Stimulated activated effector memory CD8-positive, alpha-beta T cell treated with anti-CD3 and anti-CD28 coated beads, Interleukin-12 subunit alpha, Interleukin-12 subunit beta, amount 100 ng/mL, for 72 hours (primary cell): ENCODE measurements at regions not wholly inside any gene's neighbourhood (a gene's known extent, or its start where the extent isn't known, plus 50 kb on each side); places are given as distances from the start of the nearest gene placed in this dataset.
"Not testable (repeated sequence)": the region's sequence is repeated elsewhere in the genome, so short reads cannot be mapped to it uniquely, and the experiment has no call there.

Source experiments
- ATAC-seq: fragments of 150-1000 bp; cut with Tn5 transposase; 2 replicates; pipeline ENCODE4 v1.10.0; 2021
- DNase-seq, 2 donors: peaks; one replicate each; pipeline ENCODE4 v3.0.0; 2021 to 2022; ENCODE audit warnings: low spot score in 2 of 2
- H3K27ac Mint-ChIP-seq: one replicate; pipeline ENCODE4 v1.8.0; 2022; ENCODE audit warnings: mild to moderate bottlenecking, mixed read lengths
- H3K36me3 Mint-ChIP-seq: one replicate; pipeline ENCODE4 v1.8.0; 2022; ENCODE audit warnings: mild to moderate bottlenecking, mixed read lengths
- H3K4me1 Mint-ChIP-seq: one replicate; pipeline ENCODE4 v1.8.0; 2022; ENCODE audit warnings: mixed read lengths
- H3K4me3 Mint-ChIP-seq: one replicate; pipeline ENCODE4 v1.8.0; 2022; ENCODE audit warnings: mild to moderate bottlenecking, mixed read lengths
- H3K9me3 Mint-ChIP-seq: one replicate; pipeline ENCODE4 v1.8.0; 2022; ENCODE audit warnings: mixed read lengths

DNA sequence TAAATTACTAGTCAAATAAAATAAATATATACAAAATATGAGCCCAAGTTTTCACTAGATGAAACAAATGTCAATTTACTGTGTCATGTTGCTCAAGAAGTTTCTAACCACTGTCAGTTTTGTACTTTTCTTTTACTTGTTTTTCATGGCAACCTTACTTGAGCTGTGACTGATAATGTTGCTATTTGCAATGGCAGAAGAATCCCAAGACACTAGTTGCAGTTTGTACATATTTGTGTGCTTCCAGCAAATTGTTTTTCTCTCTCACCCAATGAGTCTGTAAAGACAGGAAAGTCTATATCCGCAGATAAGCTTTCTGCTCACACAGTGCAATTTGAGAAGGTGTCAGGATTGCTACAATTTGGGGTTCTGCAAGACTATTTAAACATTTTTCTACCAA is 338.6 kb upstream of the PCSK5 start:
- ATAC-seq: no peak

DNA sequence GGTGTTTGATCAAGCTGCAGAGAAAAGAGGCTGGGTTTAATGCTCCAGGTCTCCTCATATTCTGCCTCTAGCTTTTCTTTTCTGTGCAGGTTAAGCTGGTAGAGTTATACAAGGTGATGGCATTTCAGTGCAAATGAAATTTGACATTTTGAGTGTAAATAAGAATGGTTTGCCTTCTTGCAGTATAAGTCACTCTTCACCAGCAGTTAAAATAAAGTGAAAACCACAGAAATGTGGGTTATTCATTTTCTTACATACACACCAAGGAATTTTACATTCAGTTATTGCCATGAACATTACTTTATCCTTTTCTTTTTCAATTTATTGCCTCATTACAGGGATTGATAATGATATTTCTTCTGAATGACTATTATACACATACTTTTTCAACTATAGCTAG is 337.5 kb upstream of the PCSK5 start:
- H3K27ac Mint-ChIP-seq: no peak overlapping the region
- ATAC-seq: no peak
- H3K9me3 Mint-ChIP-seq: peaks cover 6% of the 10 kb centered on the region
- no peaks in the 10 kb centered on the region for H3K36me3 Mint-ChIP-seq
- DNase-seq: no peak
- no peaks in the 10 kb centered on the region for H3K4me1 Mint-ChIP-seq
- no peak overlapping the region for H3K4me3 Mint-ChIP-seq

More for the DNA sequence above, 338.6 kb upstream of the PCSK5 start:
- Mint-ChIP-seq H3K27ac (no peak overlapping the region), H3K9me3 (peaks cover 5% of the 10 kb centered on the region), H3K4me3 (no peak overlapping the region), H3K4me1 (no peaks in the 10 kb centered on the region), H3K36me3 (no peaks in the 10 kb centered on the region)
- DNase-seq: no peak

DNA sequence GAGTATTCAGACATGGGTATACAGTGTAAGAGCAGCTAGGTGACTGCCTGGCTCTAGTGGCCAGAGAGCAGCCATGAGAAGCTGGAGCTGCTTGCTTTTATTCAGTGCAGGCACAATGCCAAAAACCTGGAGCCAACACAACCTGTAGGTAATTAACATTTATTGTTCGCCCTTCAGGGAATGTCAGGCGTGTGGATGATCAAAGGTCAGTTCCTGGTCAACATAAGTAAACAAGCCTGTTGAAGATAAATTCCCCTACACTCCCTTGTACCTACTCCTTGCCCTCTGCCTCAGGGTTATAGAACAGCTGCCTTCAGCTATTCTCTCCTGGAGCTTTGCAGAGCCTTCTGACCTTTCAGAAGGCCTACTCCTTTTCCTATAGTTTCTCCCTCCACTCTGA is 323.7 kb upstream of the PCSK5 start:
- not testable (repeated sequence) for H3K4me3 Mint-ChIP-seq, ATAC-seq

GRCh38 chr9:75570538-75570937 is 319.9 kb upstream of the PCSK5 start:
- Mint-ChIP-seq H3K36me3 (no peaks in the 10 kb centered on the region), H3K4me3 (no peak overlapping the region), H3K27ac (no peak overlapping the region), H3K9me3 (peaks cover 10% of the 10 kb centered on the region), H3K4me1 (no peaks in the 10 kb centered on the region)
- DNase-seq (no peak), ATAC-seq (no peak)

More for the DNA sequence above, 323.7 kb upstream of the PCSK5 start:
- not testable (repeated sequence) for H3K9me3 Mint-ChIP-seq, H3K4me1 Mint-ChIP-seq, H3K36me3 Mint-ChIP-seq, DNase-seq, H3K27ac Mint-ChIP-seq

DNA sequence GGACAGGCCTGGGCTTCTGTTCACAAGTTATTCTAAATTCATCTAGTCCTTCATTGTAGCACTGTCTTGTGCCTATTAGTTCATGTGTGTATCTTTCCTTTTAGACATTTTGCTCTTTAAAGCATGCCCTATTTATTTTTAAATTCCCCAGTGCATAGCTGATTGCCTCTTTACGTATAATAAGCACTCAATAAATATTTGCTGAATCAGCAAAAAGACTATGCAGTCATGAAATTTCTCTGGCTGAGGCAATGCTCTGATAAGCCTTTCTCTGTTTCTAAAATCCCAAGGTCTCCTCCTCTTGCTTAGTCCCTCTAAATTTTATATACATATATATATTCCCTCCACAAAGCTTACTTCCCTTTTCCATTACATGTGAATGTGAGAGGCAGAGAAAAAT is 315.9 kb upstream of the PCSK5 start:
- DNase-seq: no peak
- Mint-ChIP-seq H3K36me3 (no peaks in the 10 kb centered on the region), H3K9me3 (peaks cover 12% of the 10 kb centered on the region), H3K27ac (no peak overlapping the region), H3K4me1 (no peaks in the 10 kb centered on the region), H3K4me3 (no peak overlapping the region)
- ATAC-seq: no peak

DNA sequence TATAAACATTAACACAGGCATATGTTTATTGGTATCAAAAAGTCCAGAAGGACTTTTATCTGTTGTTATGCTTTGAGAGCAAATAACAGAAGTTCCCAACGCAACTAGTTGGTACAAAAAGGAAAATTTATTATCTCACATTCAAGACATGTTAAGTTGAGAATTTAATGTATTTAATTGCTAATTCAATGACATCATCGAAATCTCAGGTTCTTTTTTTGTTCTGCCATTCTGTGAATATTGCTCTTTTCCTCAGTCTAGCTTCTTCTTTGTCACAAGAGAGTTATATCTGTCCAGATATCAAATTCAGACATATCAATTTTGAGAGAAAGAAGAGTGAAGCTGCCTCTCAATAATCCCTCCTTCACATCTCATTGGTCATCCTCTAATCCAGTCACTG is 307.6 kb upstream of the PCSK5 start:
- H3K4me3 Mint-ChIP-seq: no peak overlapping the region
- H3K36me3 Mint-ChIP-seq: no peaks in the 10 kb centered on the region
- no peak for DNase-seq
- no peak for ATAC-seq
- H3K4me1 Mint-ChIP-seq: no peaks in the 10 kb centered on the region
- H3K9me3 Mint-ChIP-seq: peaks cover 7% of the 10 kb centered on the region
- H3K27ac Mint-ChIP-seq: no peak overlapping the region

DNA sequence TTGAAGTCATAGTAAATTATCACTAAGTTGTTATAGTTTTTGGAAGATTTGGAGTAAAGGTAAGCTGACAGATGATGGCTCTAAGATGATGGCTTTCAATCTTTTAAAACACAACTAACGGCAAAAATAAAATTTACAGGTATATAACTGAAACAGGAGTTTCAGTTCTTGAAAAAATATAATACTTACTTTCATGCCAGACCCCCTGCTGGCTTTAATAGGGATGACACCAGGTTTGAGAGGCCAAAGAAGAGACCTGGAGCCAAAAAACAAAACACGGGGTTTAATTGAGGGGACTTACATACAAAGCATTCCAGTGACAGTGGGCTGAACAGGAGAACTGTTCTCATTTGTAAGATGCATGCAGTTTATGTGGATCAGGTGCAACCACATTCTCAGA is 301.7 kb upstream of the PCSK5 start:
- Mint-ChIP-seq H3K36me3 (no peaks in the 10 kb centered on the region), H3K9me3 (peaks cover 3% of the 10 kb centered on the region), H3K4me3 (no peak overlapping the region), H3K27ac (no peak overlapping the region), H3K4me1 (no peaks in the 10 kb centered on the region)
- no peak for DNase-seq
- no peak for ATAC-seq

GRCh38 chr9:75589497-75589896 is 301.0 kb upstream of the PCSK5 start:
- no peak overlapping the region for H3K27ac Mint-ChIP-seq
- no peaks in the 10 kb centered on the region for H3K4me1 Mint-ChIP-seq
- H3K9me3 Mint-ChIP-seq: peaks cover 3% of the 10 kb centered on the region
- DNase-seq: no peak
- no peak overlapping the region for H3K4me3 Mint-ChIP-seq
- no peaks in the 10 kb centered on the region for H3K36me3 Mint-ChIP-seq
- no peak for ATAC-seq

DNA sequence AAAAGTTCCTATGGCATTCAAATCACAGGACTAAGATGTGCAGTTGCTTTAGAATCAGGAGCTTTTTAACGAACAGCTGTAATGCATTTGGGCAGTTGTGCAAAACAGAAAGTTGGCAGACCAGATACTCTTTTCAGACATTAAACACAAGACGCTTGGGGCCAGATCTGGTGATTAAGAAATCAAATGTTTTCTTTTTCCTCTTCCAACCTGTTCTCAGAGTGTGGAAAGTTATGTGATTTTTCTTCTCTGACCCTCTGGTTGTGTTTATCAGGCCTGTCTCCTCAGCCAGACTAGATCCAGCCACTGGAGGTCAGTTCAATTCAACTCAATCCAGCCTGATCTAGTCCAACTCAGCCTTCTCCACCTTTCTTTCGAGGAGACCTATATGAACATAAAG is 298.5 kb upstream of the PCSK5 start:
- DNase-seq: no peak
- H3K36me3 Mint-ChIP-seq: no peaks in the 10 kb centered on the region
- ATAC-seq: no peak
- no peak overlapping the region for H3K4me3 Mint-ChIP-seq
- H3K4me1 Mint-ChIP-seq: no peaks in the 10 kb centered on the region
- peaks cover 1% of the 10 kb centered on the region for H3K9me3 Mint-ChIP-seq
- H3K27ac Mint-ChIP-seq: no peak overlapping the region

DNA sequence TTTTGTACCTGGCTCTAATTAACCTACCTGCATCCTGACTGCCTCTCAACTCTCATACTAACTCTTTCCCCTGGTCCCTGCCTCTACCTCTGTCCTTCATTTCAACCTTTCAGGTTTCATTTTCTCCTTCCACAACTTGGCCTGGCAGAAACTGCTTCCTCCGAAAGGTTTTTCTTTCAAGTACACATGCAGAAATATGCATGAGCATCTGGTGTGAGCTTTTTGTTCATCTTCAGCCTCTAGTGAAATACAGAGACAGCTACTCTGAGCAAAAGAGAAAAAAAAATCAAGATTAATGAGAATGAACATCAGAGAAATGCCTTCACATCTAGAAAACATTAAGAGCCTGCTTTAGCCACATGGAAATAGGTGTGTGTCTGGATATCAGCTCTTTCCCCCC is 297.9 kb upstream of the PCSK5 start:
- peaks cover 4% of the 10 kb centered on the region for H3K9me3 Mint-ChIP-seq
- ATAC-seq: no peak
- no peaks in the 10 kb centered on the region for H3K36me3 Mint-ChIP-seq
- no peak overlapping the region for H3K27ac Mint-ChIP-seq
- H3K4me3 Mint-ChIP-seq: no peak overlapping the region
- no peak for DNase-seq
- no peaks in the 10 kb centered on the region for H3K4me1 Mint-ChIP-seq

GRCh38 chr9:75593920-75594319 is 296.6 kb upstream of the PCSK5 start:
- H3K4me3 Mint-ChIP-seq: no peak overlapping the region
- H3K27ac Mint-ChIP-seq: no peak overlapping the region
- H3K9me3 Mint-ChIP-seq: peaks cover 4% of the 10 kb centered on the region
- ATAC-seq (no peak), DNase-seq (no peak)
- no peaks in the 10 kb centered on the region for H3K4me1 Mint-ChIP-seq
- H3K36me3 Mint-ChIP-seq: no peaks in the 10 kb centered on the region

DNA sequence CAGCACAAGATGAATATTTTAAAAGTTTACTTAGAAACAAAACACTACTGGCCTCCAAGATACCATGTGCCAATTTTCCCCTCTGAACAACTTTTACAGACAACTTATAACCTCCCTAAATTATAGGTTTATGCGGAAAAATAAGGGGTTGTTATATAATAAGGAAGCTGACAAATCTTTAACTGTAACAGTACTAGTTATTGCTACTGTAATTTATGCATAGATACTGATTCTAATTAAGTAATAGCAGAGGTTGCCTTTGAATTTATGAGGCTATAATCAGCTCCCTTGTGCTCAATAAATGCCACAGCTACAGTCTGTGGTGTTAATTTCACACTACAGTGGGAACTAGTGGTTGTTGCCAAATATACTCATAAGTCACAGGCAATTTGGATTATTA is 291.3 kb upstream of the PCSK5 start:
- no peak for ATAC-seq
- DNase-seq: no peak
- no peaks in the 10 kb centered on the region for H3K36me3 Mint-ChIP-seq
- no peak overlapping the region for H3K27ac Mint-ChIP-seq
- H3K9me3 Mint-ChIP-seq: peaks cover 4% of the 10 kb centered on the region
- H3K4me1 Mint-ChIP-seq: no peaks in the 10 kb centered on the region
- no peak overlapping the region for H3K4me3 Mint-ChIP-seq

- H3K4me3 Mint-ChIP-seq: no peak overlapping the region
- H3K27ac Mint-ChIP-seq: no peak overlapping the region
- no peak for ATAC-seq
- H3K36me3 Mint-ChIP-seq: no peaks in the 10 kb centered on the region
- H3K4me1 Mint-ChIP-seq: no peaks in the 10 kb centered on the region
- no peak for DNase-seq
- H3K9me3 Mint-ChIP-seq: peaks cover 7% of the 10 kb centered on the region
These were observed 289.2 kb upstream of the PCSK5 start for GRCh38 chr9:75601280-75601679.

GRCh38 chr9:75602060-75602459 is 288.4 kb upstream of the PCSK5 start:
- Mint-ChIP-seq H3K9me3 (peaks cover 5% of the 10 kb centered on the region), H3K4me3 (no peak overlapping the region), H3K27ac (no peak overlapping the region), H3K4me1 (no peaks in the 10 kb centered on the region), H3K36me3 (no peaks in the 10 kb centered on the region)
- no peak for ATAC-seq
- no peak for DNase-seq

DNA sequence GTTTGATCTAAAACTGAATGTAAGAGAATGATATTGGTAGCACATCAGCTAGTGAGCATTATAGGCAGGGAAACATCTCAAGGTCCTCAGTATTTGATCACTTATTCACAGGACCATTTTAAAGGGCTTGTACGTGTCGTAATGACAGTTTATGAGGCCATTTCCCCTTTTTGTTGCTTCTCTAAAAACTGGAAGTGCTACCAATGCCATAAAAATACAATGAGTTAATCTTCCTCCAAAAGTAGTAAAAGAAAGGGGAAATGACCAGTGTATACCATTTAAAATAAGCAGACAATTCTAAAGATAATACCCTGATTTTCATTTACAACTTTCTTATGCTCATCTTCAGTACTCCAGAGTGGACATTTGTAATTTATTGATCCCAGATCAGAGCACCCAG is 285.8 kb upstream of the PCSK5 start:
- DNase-seq (no peak), ATAC-seq (no peak)
- Mint-ChIP-seq H3K36me3 (no peaks in the 10 kb centered on the region), H3K27ac (no peak overlapping the region), H3K4me1 (no peaks in the 10 kb centered on the region), H3K4me3 (no peak overlapping the region), H3K9me3 (peaks cover 8% of the 10 kb centered on the region)

DNA sequence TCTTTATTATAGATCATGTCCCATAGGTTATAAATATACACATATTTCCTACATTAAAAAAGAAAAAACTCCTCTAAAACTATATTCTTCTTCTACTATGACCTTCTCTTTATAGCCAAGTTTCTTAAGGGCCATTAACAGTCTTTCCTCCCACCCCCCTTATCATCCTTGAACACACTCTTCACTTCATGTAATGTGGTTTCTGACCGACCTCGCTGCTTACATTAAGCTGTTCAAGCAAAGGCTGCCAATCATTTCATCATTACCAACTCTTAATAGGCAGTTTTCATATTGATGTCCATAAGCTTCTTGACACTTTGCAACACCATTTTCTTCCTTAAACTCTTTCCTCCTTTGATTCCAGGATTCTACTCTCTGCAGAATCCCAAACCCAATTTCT is 283.0 kb upstream of the PCSK5 start:
- Mint-ChIP-seq H3K9me3 (peaks cover 16% of the 10 kb centered on the region), H3K36me3 (no peaks in the 10 kb centered on the region), H3K27ac (no peak overlapping the region), H3K4me3 (no peak overlapping the region), H3K4me1 (no peaks in the 10 kb centered on the region)
- ATAC-seq: no peak
- no peak for DNase-seq

GRCh38 chr9:75609401-75609800 is 281.1 kb upstream of the PCSK5 start:
- ATAC-seq (no peak), DNase-seq (no peak)
- Mint-ChIP-seq H3K4me3 (no peak overlapping the region), H3K36me3 (no peaks in the 10 kb centered on the region), H3K4me1 (no peaks in the 10 kb centered on the region), H3K27ac (no peak overlapping the region), H3K9me3 (peaks cover 16% of the 10 kb centered on the region)
